Femur (tissue), 1 donor: ENCODE measurements at regions not wholly inside any gene's neighbourhood (a gene's known extent, or its start where the extent isn't known, plus 50 kb on each side); places are given as distances from the start of the nearest gene placed in this dataset.
"Not testable (repeated sequence)": the region's sequence is repeated elsewhere in the genome, so short reads cannot be mapped to it uniquely, and the experiment has no call there.

Experiments
- DNase-seq: peaks from one replicate; pipeline ENCODE4 v3.0.0-alpha.2; 2017

GRCh38 chr14:40093800-40094199 lies 661.6 kb upstream of the FBXO33 start:
- DNase-seq: no peak

GRCh38 chr14:40074169-40074568 lies 641.9 kb upstream of the FBXO33 start:
- no peak for DNase-seq

GRCh38 chr14:40072175-40072574 lies 639.9 kb upstream of the FBXO33 start:
- no peak for DNase-seq

- no peak for DNase-seq
These were observed 627.0 kb upstream of the FBXO33 start for GRCh38 chr14:40058901-40059897.

- peak; percentile 65 for DNase-seq
These were observed 621.2 kb upstream of the FBXO33 start for GRCh38 chr14:40053416-40053815.

- DNase-seq: no peak
These were observed 596.8 kb upstream of the FBXO33 start for GRCh38 chr14:40028991-40029390.

GRCh38 chr14:40025101-40025500 lies 592.9 kb upstream of the FBXO33 start:
- DNase-seq: no peak

GRCh38 chr14:40010961-40011360 lies 578.7 kb upstream of the FBXO33 start:
- DNase-seq: no peak

- no peak for DNase-seq
These were observed 577.5 kb upstream of the FBXO33 start for GRCh38 chr14:40009771-40010170.

GRCh38 chr14:40008345-40008744 lies 576.1 kb upstream of the FBXO33 start:
- DNase-seq: not testable (repeated sequence)

GRCh38 chr14:40004871-40005500 lies 572.8 kb upstream of the FBXO33 start:
- DNase-seq: no peak

GRCh38 chr14:40003773-40004172 lies 571.5 kb upstream of the FBXO33 start:
- no peak for DNase-seq

- DNase-seq: no peak
These were observed 566.6 kb upstream of the FBXO33 start for GRCh38 chr14:39998854-39999253.

GRCh38 chr14:39998114-39998513 lies 565.9 kb upstream of the FBXO33 start:
- no peak for DNase-seq

GRCh38 chr14:39991041-39991440 lies 558.8 kb upstream of the FBXO33 start:
- DNase-seq: no peak

GRCh38 chr14:39988939-39989338 lies 556.7 kb upstream of the FBXO33 start:
- DNase-seq: no peak

GRCh38 chr14:39984323-39984722 lies 552.1 kb upstream of the FBXO33 start:
- peak; percentile 17 for DNase-seq

- DNase-seq: no peak
These were observed 545.0 kb upstream of the FBXO33 start for GRCh38 chr14:39977198-39977597.

- no peak for DNase-seq
These were observed 541.8 kb upstream of the FBXO33 start for GRCh38 chr14:39974036-39974435.

- no peak for DNase-seq
These were observed 540.5 kb upstream of the FBXO33 start for GRCh38 chr14:39972704-39973103.

GRCh38 chr14:39967885-39968284 lies 535.7 kb upstream of the FBXO33 start:
- DNase-seq: no peak

GRCh38 chr14:39957987-39958386 lies 525.8 kb upstream of the FBXO33 start:
- no peak for DNase-seq

- DNase-seq: no peak
These were observed 525.1 kb upstream of the FBXO33 start for GRCh38 chr14:39957290-39957689.

- no peak for DNase-seq
These were observed 524.1 kb upstream of the FBXO33 start for GRCh38 chr14:39956372-39956771.
